ENCODE measurements at regions not wholly inside any gene's neighbourhood (a gene's known extent, or its start where the extent isn't known, plus 50 kb on each side); places are given as distances from the start of the nearest gene placed in this dataset.

GRCh38 chr1:204809488-204809887, 61.2 kb upstream of the NFASC start:
- no peaks in the 10 kb centered on the region for H3K4me1 ChIP-seq
- no peaks in the 10 kb centered on the region for H3K27me3 ChIP-seq
- no peak overlapping the region for H3K4me3 ChIP-seq (replicated peaks in 1 of 3)
- H3K9me3 ChIP-seq, result no peaks in the 10 kb centered on the region
- intact Hi-C loops (cut with DNase I), result loop anchor here (10.0 kb wide), 1 partner anchor 135 kb away; no protein-coding TSS in a partner anchor
- no peak for DNase-seq
- no peak overlapping the region for H3K27ac ChIP-seq
- H3K36me3 ChIP-seq, result no peaks in the 10 kb centered on the region
- TF ChIP-seq CTCF (IDR thresholded peaks at IDR 0.05) (no peak), POLR2A (IDR thresholded peaks at IDR 0.05) (no peak)
- 88 to 98% methylated on average over 1 of the region's 1 CpG for WGBS, 2 donors

- TF ChIP-seq POLR2A (IDR thresholded peaks at IDR 0.05) (no peak), CTCF (IDR thresholded peaks at IDR 0.05) (no peak)
- H3K36me3 ChIP-seq, result no peaks in the 10 kb centered on the region
- no peaks in the 10 kb centered on the region for H3K9me3 ChIP-seq
- no peaks in the 10 kb centered on the region for H3K27me3 ChIP-seq
- intact Hi-C loops (cut with DNase I), result no loop called here
- DNase-seq, result no peak
- H3K27ac ChIP-seq, result no peak overlapping the region
- no peak overlapping the region for H3K4me3 ChIP-seq (replicated peaks in 1 of 3)
- 50 to 77% methylated on average over 1 of the region's 1 CpG for WGBS, 2 donors
- H3K4me1 ChIP-seq, result no peaks in the 10 kb centered on the region
These were observed 57.8 kb upstream of the NFASC start for GRCh38 chr1:204812842-204813241.

DNA sequence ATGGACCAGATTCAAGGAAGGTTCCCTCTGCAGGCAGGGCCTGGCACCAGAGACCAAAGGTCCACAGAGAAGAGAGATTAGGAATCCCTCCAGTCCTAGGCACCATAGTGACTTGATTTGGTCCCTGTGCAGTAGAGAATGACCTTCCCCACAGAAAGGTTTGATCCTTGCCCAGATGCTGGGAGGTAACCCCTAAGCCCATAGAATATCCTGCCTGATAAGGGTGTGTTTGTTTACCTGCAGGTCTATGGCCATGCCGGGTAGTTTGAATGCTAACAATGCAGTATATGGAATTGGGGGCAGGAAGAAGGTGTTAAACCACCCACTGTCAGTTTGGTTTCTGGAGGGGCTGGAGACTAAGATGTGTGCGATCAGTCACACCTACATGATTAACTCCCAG, 57.1 kb upstream of the NFASC start:
- no peak overlapping the region for H3K27ac ChIP-seq
- no peaks in the 10 kb centered on the region for H3K27me3 ChIP-seq
- no peak for TF ChIP-seq CTCF (IDR thresholded peaks at IDR 0.05)
- TF ChIP-seq POLR2A (IDR thresholded peaks at IDR 0.05), result no peak
- no peak overlapping the region for H3K4me3 ChIP-seq (replicated peaks in 1 of 3)
- H3K36me3 ChIP-seq, result no peaks in the 10 kb centered on the region
- DNase-seq, result no peak
- H3K9me3 ChIP-seq, result no peaks in the 10 kb centered on the region
- intact Hi-C loops (cut with DNase I), result no loop called here
- 73 to 86% methylated on average over 2 of the region's 2 CpGs for WGBS, 2 donors
- H3K4me1 ChIP-seq, result no peaks in the 10 kb centered on the region

DNA sequence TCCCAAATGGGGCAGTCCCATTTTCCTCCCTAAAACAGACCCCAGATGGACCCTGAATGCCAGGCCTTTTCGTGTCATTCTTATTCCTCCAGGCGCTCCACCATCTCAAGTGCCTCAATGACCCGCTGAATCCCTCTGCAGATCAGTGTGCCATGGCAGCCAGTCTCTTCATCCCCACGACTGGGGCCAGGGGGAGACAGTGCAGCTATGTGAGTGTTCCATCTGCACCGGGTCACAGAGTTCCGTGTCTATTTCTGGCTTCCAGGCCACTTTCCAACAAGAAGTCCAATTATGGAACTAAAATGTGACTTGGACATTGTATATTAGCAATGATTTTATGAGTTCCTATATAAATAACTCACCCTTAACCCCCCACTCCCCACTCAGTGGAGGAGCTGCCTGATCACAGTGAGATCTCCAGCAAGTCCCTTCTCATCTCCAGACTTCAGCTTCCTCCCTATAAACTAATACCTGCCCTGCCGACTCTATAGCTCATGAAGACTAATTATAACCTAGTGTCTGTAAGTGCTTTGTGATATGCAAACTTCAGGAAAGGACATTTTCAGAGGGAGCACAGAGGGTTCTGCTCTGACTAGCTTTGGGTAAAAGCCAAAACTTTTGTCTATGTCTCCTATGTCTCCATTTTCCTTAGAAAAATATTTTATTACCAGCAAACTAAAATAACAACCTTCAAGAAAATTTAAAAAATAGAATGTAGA, 56.3 kb upstream of the NFASC start:
- TF ChIP-seq CTCF (IDR thresholded peaks at IDR 0.05) (no peak), POLR2A (IDR thresholded peaks at IDR 0.05) (no peak)
- DNase-seq, result no peak
- H3K36me3 ChIP-seq, result no peaks in the 10 kb centered on the region
- intact Hi-C loops (cut with DNase I), result no loop called here
- WGBS, 2 donors, result 51 to 67% methylated on average over 7 of the region's 7 CpGs
- no peak overlapping the region for H3K4me3 ChIP-seq (replicated peaks in 1 of 3)
- H3K9me3 ChIP-seq, result no peaks in the 10 kb centered on the region
- H3K27ac ChIP-seq, result no peak overlapping the region
- H3K4me1 ChIP-seq, result no peaks in the 10 kb centered on the region
- no peaks in the 10 kb centered on the region for H3K27me3 ChIP-seq

DNA sequence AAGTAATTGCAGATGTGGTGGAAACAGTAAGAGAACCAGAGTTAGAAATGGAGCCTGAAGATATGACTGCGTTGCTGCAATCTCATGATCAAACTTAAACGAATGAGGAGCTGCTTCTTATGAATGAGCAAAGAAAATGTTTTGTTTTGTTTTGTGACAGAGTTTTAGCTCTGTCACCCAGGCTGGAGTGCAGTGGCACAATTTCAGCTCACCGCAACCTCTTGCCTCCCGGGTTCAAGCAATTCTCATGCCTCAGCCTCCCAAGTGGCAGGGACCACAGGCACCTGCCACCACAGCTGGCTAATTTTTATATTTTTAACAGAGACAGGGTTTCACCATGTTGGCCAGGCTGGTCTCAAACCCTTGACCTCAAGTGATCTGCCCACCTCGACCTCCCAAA, 53.3 kb upstream of the NFASC start:
- Histone ChIP-seq H3K27ac (no peak overlapping the region), H3K36me3 (no peaks in the 10 kb centered on the region), H3K4me3 (replicated peaks in 1 of 3) (no peak overlapping the region), H3K27me3 (no peaks in the 10 kb centered on the region), H3K9me3 (no peaks in the 10 kb centered on the region), H3K4me1 (peaks cover 0 to 3% of the 10 kb centered on the region in 2 donors)
- intact Hi-C loops (cut with DNase I), result no loop called here
- no peak for DNase-seq
- 84 to 87% methylated on average over 5 of the region's 5 CpGs for WGBS, 2 donors
- TF ChIP-seq POLR2A (IDR thresholded peaks at IDR 0.05), result no peak
- TF ChIP-seq CTCF (IDR thresholded peaks at IDR 0.05), result no peak
